ENCODE measurements at regions not wholly inside any gene's neighbourhood (a gene's known extent, or its start where the extent isn't known, plus 50 kb on each side); places are given as distances from the start of the nearest gene placed in this dataset.

DNA sequence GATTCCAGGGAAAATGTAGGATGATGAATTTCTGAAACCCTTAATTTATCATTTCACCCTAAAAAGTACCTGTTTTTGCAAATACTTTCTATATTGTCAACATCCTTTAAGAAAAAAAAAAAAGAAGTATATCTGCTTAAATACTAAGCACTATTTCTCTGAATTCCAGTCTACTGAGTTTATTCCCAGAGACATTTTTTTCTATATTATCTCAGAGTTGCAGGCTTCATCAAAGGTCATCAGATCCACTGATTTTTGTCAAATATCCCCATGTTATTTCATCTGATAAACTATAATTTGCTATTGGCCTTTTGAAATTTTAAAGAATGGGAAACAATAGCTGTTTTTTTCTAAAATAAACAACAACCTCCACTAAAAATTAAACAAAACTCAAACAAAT lies 357.6 kb upstream of the ID4 start:
- Histone ChIP-seq H3K27me3 (ENCODE audit: insufficient read depth, low read length) (no peaks in the 10 kb centered on the region), H2AFZ (ENCODE audit: low read length, unreplicated experiment) (no peak overlapping the region), H3K27ac (ENCODE audit: low read depth, low read length) (no peak overlapping the region)

DNA sequence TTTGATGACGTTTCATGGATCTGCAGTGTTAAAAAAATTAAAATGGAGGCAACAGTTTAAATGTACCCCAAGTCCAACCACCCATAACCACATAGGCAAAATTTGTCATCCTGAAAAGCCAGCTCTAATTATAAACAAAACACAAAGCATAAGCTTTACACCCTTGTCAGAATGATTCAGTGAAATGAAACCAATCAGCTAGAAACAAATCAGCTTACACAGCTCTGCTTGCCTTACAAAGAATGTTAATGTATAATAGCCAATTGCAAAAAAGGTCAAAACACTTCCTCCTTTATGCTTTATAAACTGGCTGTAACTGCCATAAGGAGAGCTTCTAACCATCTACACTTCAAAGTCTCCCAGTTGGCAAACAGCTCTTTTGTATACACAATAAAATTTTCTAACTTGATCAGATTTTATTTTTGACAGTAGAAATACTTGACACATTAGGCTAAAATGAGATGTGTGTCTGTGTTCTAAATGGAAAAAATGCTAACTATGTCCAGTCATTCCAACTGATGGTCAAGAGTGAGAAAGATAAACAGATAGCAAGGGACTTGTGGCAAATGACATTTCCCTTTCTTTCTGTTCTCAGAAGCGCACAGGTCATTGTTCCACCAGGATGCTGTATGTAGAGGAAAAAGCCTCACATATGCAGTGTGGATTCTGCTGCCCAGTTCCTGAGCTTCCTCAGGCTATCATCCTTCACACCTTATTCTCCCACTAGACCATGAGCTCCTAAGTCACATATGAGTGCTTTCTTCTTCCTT lies 344.3 kb upstream of the ID4 start:
- Histone ChIP-seq H3K27ac (ENCODE audit: low read depth, low read length) (no peak overlapping the region), H3K4me1 (ENCODE audit: control insufficient read depth, insufficient read depth, low read length, unreplicated experiment) (no peaks in the 10 kb centered on the region), H3K4me3 (ENCODE audit: low read depth, low read length) (no peak overlapping the region), H3K27me3 (ENCODE audit: insufficient read depth, low read length) (no peaks in the 10 kb centered on the region), H3K79me2 (ENCODE audit: control insufficient read depth, insufficient read depth, low read length, unreplicated experiment) (no peaks in the 10 kb centered on the region), H3K36me3 (ENCODE audit: insufficient read depth, low read length) (no peaks in the 10 kb centered on the region), H2AFZ (ENCODE audit: low read length, unreplicated experiment) (no peak overlapping the region)

More for the DNA sequence above, 357.6 kb upstream of the ID4 start:
- Histone ChIP-seq H3K4me3 (ENCODE audit: low read depth, low read length) (no peak overlapping the region), H3K4me1 (ENCODE audit: control insufficient read depth, insufficient read depth, low read length, unreplicated experiment) (peaks cover 5% of the 10 kb centered on the region), H3K79me2 (ENCODE audit: control insufficient read depth, insufficient read depth, low read length, unreplicated experiment) (no peaks in the 10 kb centered on the region), H3K36me3 (ENCODE audit: insufficient read depth, low read length) (no peaks in the 10 kb centered on the region)

DNA sequence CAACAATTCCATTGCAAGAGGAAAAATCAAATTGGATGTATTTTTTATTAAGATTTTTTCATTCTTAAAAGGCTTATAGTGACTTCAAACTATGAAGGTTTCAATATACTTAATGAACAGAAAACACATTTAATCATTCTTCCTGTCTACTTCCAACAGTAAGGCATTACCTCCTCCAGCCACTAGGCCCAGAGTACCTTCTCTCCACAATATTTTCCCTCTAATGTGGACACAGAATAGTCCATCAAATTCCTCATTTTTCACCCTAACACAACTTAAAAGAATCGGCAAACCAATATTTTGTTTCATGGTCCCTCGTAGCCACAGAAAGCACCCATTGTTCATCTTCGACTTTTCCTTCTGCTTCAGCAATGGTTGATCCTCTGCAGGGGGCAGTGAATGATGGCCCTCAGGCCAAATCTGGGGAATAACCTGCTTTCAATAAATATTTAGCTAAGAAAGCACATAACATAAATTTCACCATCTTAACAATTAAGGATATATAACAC lies 335.4 kb upstream of the ID4 start:
- no peak overlapping the region for H3K27ac ChIP-seq (ENCODE audit: low read depth, low read length)
- H2AFZ ChIP-seq (ENCODE audit: low read length, unreplicated experiment), result no peak overlapping the region
- no peaks in the 10 kb centered on the region for H3K4me1 ChIP-seq (ENCODE audit: control insufficient read depth, insufficient read depth, low read length, unreplicated experiment)
- no peak overlapping the region for H3K4me3 ChIP-seq (ENCODE audit: low read depth, low read length)
- H3K79me2 ChIP-seq (ENCODE audit: control insufficient read depth, insufficient read depth, low read length, unreplicated experiment), result no peaks in the 10 kb centered on the region
- no peaks in the 10 kb centered on the region for H3K27me3 ChIP-seq (ENCODE audit: insufficient read depth, low read length)
- no peaks in the 10 kb centered on the region for H3K36me3 ChIP-seq (ENCODE audit: insufficient read depth, low read length)

GRCh38 chr6:19502301-19502700 lies 334.9 kb upstream of the ID4 start:
- H3K4me3 ChIP-seq (ENCODE audit: low read depth, low read length), result no peak overlapping the region
- H2AFZ ChIP-seq (ENCODE audit: low read length, unreplicated experiment), result no peak overlapping the region
- no peak overlapping the region for H3K27ac ChIP-seq (ENCODE audit: low read depth, low read length)
- no peaks in the 10 kb centered on the region for H3K36me3 ChIP-seq (ENCODE audit: insufficient read depth, low read length)
- no peaks in the 10 kb centered on the region for H3K79me2 ChIP-seq (ENCODE audit: control insufficient read depth, insufficient read depth, low read length, unreplicated experiment)
- no peaks in the 10 kb centered on the region for H3K27me3 ChIP-seq (ENCODE audit: insufficient read depth, low read length)
- H3K4me1 ChIP-seq (ENCODE audit: control insufficient read depth, insufficient read depth, low read length, unreplicated experiment), result no peaks in the 10 kb centered on the region

- Histone ChIP-seq H3K4me1 (ENCODE audit: control insufficient read depth, insufficient read depth, low read length, unreplicated experiment) (no peaks in the 10 kb centered on the region), H2AFZ (ENCODE audit: low read length, unreplicated experiment) (no peak overlapping the region), H3K27ac (ENCODE audit: low read depth, low read length) (no peak overlapping the region), H3K36me3 (ENCODE audit: insufficient read depth, low read length) (no peaks in the 10 kb centered on the region), H3K79me2 (ENCODE audit: control insufficient read depth, insufficient read depth, low read length, unreplicated experiment) (no peaks in the 10 kb centered on the region), H3K27me3 (ENCODE audit: insufficient read depth, low read length) (no peaks in the 10 kb centered on the region), H3K4me3 (ENCODE audit: low read depth, low read length) (no peak overlapping the region)
Observed at GRCh38 chr6:19515939-19516338, 321.2 kb upstream of the ID4 start.

- Histone ChIP-seq H3K79me2 (ENCODE audit: control insufficient read depth, insufficient read depth, low read length, unreplicated experiment) (no peaks in the 10 kb centered on the region), H2AFZ (ENCODE audit: low read length, unreplicated experiment) (no peak overlapping the region), H3K4me3 (ENCODE audit: low read depth, low read length) (no peak overlapping the region), H3K36me3 (ENCODE audit: insufficient read depth, low read length) (no peaks in the 10 kb centered on the region), H3K4me1 (ENCODE audit: control insufficient read depth, insufficient read depth, low read length, unreplicated experiment) (no peaks in the 10 kb centered on the region), H3K27ac (ENCODE audit: low read depth, low read length) (no peak overlapping the region), H3K27me3 (ENCODE audit: insufficient read depth, low read length) (no peaks in the 10 kb centered on the region)
Observed at GRCh38 chr6:19519941-19520340, 317.2 kb upstream of the ID4 start.

- Histone ChIP-seq H3K4me1 (ENCODE audit: control insufficient read depth, insufficient read depth, low read length, unreplicated experiment) (no peaks in the 10 kb centered on the region), H3K27me3 (ENCODE audit: insufficient read depth, low read length) (no peaks in the 10 kb centered on the region), H3K79me2 (ENCODE audit: control insufficient read depth, insufficient read depth, low read length, unreplicated experiment) (no peaks in the 10 kb centered on the region), H3K4me3 (ENCODE audit: low read depth, low read length) (no peak overlapping the region), H3K36me3 (ENCODE audit: insufficient read depth, low read length) (no peaks in the 10 kb centered on the region), H2AFZ (ENCODE audit: low read length, unreplicated experiment) (no peak overlapping the region), H3K27ac (ENCODE audit: low read depth, low read length) (no peak overlapping the region)
Observed at GRCh38 chr6:19524366-19525186, 312.6 kb upstream of the ID4 start.

DNA sequence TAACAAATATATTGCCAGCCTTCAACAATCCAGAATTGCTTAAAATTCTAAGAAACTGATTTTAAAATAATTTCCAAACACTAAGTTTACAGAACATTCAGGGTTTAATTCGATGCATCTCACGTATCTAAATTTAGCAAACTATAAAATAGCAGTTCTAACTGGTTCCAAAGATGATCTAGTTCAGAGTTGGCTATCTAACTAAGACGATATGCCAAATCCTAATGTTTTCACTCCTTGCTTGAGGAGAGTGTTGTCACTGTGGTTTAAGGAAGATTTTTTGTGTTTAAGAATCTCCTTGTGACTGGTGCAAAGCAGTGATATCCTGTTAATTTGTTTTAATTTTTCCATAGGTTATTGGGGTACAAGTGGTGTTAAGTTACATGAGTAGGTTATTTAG lies 311.5 kb upstream of the ID4 start:
- H3K4me1 ChIP-seq (ENCODE audit: control insufficient read depth, insufficient read depth, low read length, unreplicated experiment), result no peaks in the 10 kb centered on the region
- no peaks in the 10 kb centered on the region for H3K36me3 ChIP-seq (ENCODE audit: insufficient read depth, low read length)
- no peak overlapping the region for H3K27ac ChIP-seq (ENCODE audit: low read depth, low read length)
- no peaks in the 10 kb centered on the region for H3K79me2 ChIP-seq (ENCODE audit: control insufficient read depth, insufficient read depth, low read length, unreplicated experiment)
- no peaks in the 10 kb centered on the region for H3K27me3 ChIP-seq (ENCODE audit: insufficient read depth, low read length)
- H2AFZ ChIP-seq (ENCODE audit: low read length, unreplicated experiment), result no peak overlapping the region
- H3K4me3 ChIP-seq (ENCODE audit: low read depth, low read length), result no peak overlapping the region

GRCh38 chr6:19530188-19530587 lies 307.0 kb upstream of the ID4 start:
- Histone ChIP-seq H3K4me3 (ENCODE audit: low read depth, low read length) (no peak overlapping the region), H3K36me3 (ENCODE audit: insufficient read depth, low read length) (no peaks in the 10 kb centered on the region), H3K27ac (ENCODE audit: low read depth, low read length) (no peak overlapping the region), H3K4me1 (ENCODE audit: control insufficient read depth, insufficient read depth, low read length, unreplicated experiment) (no peaks in the 10 kb centered on the region), H2AFZ (ENCODE audit: low read length, unreplicated experiment) (no peak overlapping the region), H3K79me2 (ENCODE audit: control insufficient read depth, insufficient read depth, low read length, unreplicated experiment) (no peaks in the 10 kb centered on the region), H3K27me3 (ENCODE audit: insufficient read depth, low read length) (no peaks in the 10 kb centered on the region)

DNA sequence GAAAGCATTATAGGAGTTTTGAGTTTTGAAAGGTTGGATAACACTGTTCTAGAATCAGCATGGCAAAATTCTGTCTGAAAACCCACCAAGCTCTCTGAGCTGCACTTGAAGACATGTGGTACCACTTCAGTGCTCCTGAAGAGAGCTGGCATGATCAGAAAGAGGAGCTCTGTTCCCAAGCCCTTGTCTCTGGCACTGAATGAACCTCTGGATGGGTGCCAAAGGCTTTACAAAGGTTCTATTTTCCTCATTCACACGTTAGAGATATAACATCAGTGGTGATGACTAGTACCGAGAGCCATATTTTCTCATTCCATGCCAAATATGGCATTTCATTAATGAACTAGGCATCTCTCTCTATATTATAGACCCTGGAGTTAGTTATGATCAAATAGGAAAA lies 301.8 kb upstream of the ID4 start:
- Histone ChIP-seq H3K27me3 (ENCODE audit: insufficient read depth, low read length) (no peaks in the 10 kb centered on the region), H3K36me3 (ENCODE audit: insufficient read depth, low read length) (no peaks in the 10 kb centered on the region), H3K4me1 (ENCODE audit: control insufficient read depth, insufficient read depth, low read length, unreplicated experiment) (no peaks in the 10 kb centered on the region), H3K79me2 (ENCODE audit: control insufficient read depth, insufficient read depth, low read length, unreplicated experiment) (no peaks in the 10 kb centered on the region), H3K27ac (ENCODE audit: low read depth, low read length) (no peak overlapping the region), H3K4me3 (ENCODE audit: low read depth, low read length) (no peak overlapping the region), H2AFZ (ENCODE audit: low read length, unreplicated experiment) (no peak overlapping the region)

- Histone ChIP-seq H3K27me3 (ENCODE audit: insufficient read depth, low read length) (no peaks in the 10 kb centered on the region), H3K27ac (ENCODE audit: low read depth, low read length) (no peak overlapping the region), H3K36me3 (ENCODE audit: insufficient read depth, low read length) (no peaks in the 10 kb centered on the region), H3K4me3 (ENCODE audit: low read depth, low read length) (no peak overlapping the region), H3K79me2 (ENCODE audit: control insufficient read depth, insufficient read depth, low read length, unreplicated experiment) (no peaks in the 10 kb centered on the region), H2AFZ (ENCODE audit: low read length, unreplicated experiment) (no peak overlapping the region), H3K4me1 (ENCODE audit: control insufficient read depth, insufficient read depth, low read length, unreplicated experiment) (no peaks in the 10 kb centered on the region)
Observed at GRCh38 chr6:19536838-19537237, 300.3 kb upstream of the ID4 start.
